Ishikawa (cell line): ENCODE measurements at regions not wholly inside any gene's neighbourhood (a gene's known extent, or its start where the extent isn't known, plus 50 kb on each side); places are given as distances from the start of the nearest gene placed in this dataset.

Experiments used
- EGR1 ChIP-seq: IDR thresholded peaks from 2 replicates; pipeline ENCODE4 v1.6.1; 2012
- EP300 ChIP-seq: IDR thresholded peaks from 2 replicates; pipeline ENCODE4 v1.6.1; 2012; ENCODE audit warnings: borderline replicate concordance
- FOXM1 ChIP-seq: IDR thresholded peaks from 2 replicates; pipeline ENCODE4 v1.6.1; 2012; ENCODE audit warnings: low read depth, borderline replicate concordance
- NFIC ChIP-seq: IDR thresholded peaks from 2 replicates; pipeline ENCODE4 v1.6.1; 2012
- REST ChIP-seq: IDR thresholded peaks from 2 replicates; pipeline ENCODE4 v1.6.1; 2012; ENCODE audit warnings: low read depth, mild to moderate bottlenecking
- TCF12 ChIP-seq: IDR thresholded peaks from 2 replicates; pipeline ENCODE4 v1.6.1; 2012; ENCODE audit warnings: low read depth
- TEAD4 ChIP-seq: IDR thresholded peaks from 2 replicates; pipeline ENCODE4 v1.6.1; 2012
- TF ChIP-seq, protein P1 (sequence below): IDR thresholded peaks from 2 replicates; pipeline ENCODE4 v1.6.1; 2012
- TF ChIP-seq, protein P2 (sequence below): IDR thresholded peaks from 2 replicates; pipeline ENCODE4 v1.6.1; 2012

- TF ChIP-seq REST, result no peak
- no peak for TF ChIP-seq TCF12
- no peak for TF ChIP-seq EP300
- TF ChIP-seq, protein P1, sequence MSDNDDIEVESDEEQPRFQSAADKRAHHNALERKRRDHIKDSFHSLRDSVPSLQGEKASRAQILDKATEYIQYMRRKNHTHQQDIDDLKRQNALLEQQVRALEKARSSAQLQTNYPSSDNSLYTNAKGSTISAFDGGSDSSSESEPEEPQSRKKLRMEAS, result no peak
- TF ChIP-seq, protein P2, sequence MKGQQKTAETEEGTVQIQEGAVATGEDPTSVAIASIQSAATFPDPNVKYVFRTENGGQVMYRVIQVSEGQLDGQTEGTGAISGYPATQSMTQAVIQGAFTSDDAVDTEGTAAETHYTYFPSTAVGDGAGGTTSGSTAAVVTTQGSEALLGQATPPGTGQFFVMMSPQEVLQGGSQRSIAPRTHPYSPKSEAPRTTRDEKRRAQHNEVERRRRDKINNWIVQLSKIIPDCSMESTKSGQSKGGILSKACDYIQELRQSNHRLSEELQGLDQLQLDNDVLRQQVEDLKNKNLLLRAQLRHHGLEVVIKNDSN, result no peak
- TF ChIP-seq EGR1, result no peak
- TF ChIP-seq FOXM1, result no peak
- no peak for TF ChIP-seq TEAD4
- no peak for TF ChIP-seq NFIC
These were observed 647.1 kb upstream of the CRIM1 start for GRCh38 chr2:35708411-35708923.
